Glutamatergic neuron (in vitro differentiated cells): ENCODE measurements at regions not wholly inside any gene's neighbourhood (a gene's known extent, or its start where the extent isn't known, plus 50 kb on each side); places are given as distances from the start of the nearest gene placed in this dataset.

Experiments used
- DNase-seq: peaks from one replicate; pipeline ENCODE4 v3.0.0; 2022
- H3K27ac Mint-ChIP-seq: one replicate; pipeline ENCODE4 v1.8.0; 2020; ENCODE audit warnings: mild to moderate bottlenecking, mixed read lengths, inconsistent platforms; ENCODE audit not compliant: unreplicated experiment
- H3K27me3 Mint-ChIP-seq: one replicate; pipeline ENCODE4 v1.8.0; 2020; ENCODE audit warnings: mild to moderate bottlenecking, moderate library complexity, mixed read lengths, inconsistent platforms; ENCODE audit not compliant: unreplicated experiment
- H3K36me3 Mint-ChIP-seq: one replicate; pipeline ENCODE4 v1.8.0; 2020; ENCODE audit warnings: mild to moderate bottlenecking, mixed read lengths, inconsistent platforms; ENCODE audit not compliant: unreplicated experiment
- H3K4me1 Mint-ChIP-seq: one replicate; pipeline ENCODE4 v1.8.0; 2020; ENCODE audit warnings: mild to moderate bottlenecking, low read depth, mixed read lengths, inconsistent platforms; ENCODE audit not compliant: unreplicated experiment
- H3K4me3 Mint-ChIP-seq: one replicate; pipeline ENCODE4 v1.8.0; 2020; ENCODE audit warnings: mild to moderate bottlenecking, mixed read lengths, inconsistent platforms; ENCODE audit not compliant: unreplicated experiment
- H3K9me3 Mint-ChIP-seq: one replicate; pipeline ENCODE4 v1.8.0; 2020; ENCODE audit warnings: mild to moderate bottlenecking, moderate library complexity, mixed read lengths, inconsistent platforms; ENCODE audit not compliant: unreplicated experiment
- CTCF ChIP-seq: fragments of 200-600 bp; sonication (generic); IDR thresholded peaks from one replicate; pipeline ENCODE4 v1.5.0; 2021; ENCODE audit not compliant: partially characterized antibody, unreplicated experiment

- no peak for TF ChIP-seq CTCF
- Mint-ChIP-seq H3K4me1 (no peaks in the 10 kb centered on the region), H3K4me3 (no peak overlapping the region), H3K27me3 (no peaks in the 10 kb centered on the region), H3K9me3 (no peaks in the 10 kb centered on the region), H3K36me3 (no peaks in the 10 kb centered on the region), H3K27ac (no peak overlapping the region)
- DNase-seq, result no peak
Observed at GRCh38 chr16:65782611-65783600, 583.6 kb upstream of the CDH5 start.

GRCh38 chr16:65781855-65782254, 584.6 kb upstream of the CDH5 start:
- H3K27ac Mint-ChIP-seq, result no peak overlapping the region
- H3K4me3 Mint-ChIP-seq, result no peak overlapping the region
- no peaks in the 10 kb centered on the region for H3K27me3 Mint-ChIP-seq
- H3K4me1 Mint-ChIP-seq, result no peaks in the 10 kb centered on the region
- no peak for TF ChIP-seq CTCF
- DNase-seq, result no peak
- no peaks in the 10 kb centered on the region for H3K36me3 Mint-ChIP-seq
- peaks cover 1% of the 10 kb centered on the region for H3K9me3 Mint-ChIP-seq

GRCh38 chr16:65781363-65781762, 585.1 kb upstream of the CDH5 start:
- peaks cover 1% of the 10 kb centered on the region for H3K9me3 Mint-ChIP-seq
- no peaks in the 10 kb centered on the region for H3K4me1 Mint-ChIP-seq
- TF ChIP-seq CTCF, result no peak
- no peaks in the 10 kb centered on the region for H3K36me3 Mint-ChIP-seq
- no peak overlapping the region for H3K4me3 Mint-ChIP-seq
- no peak for DNase-seq
- no peak overlapping the region for H3K27ac Mint-ChIP-seq
- no peaks in the 10 kb centered on the region for H3K27me3 Mint-ChIP-seq

- Mint-ChIP-seq H3K9me3 (peaks cover 1% of the 10 kb centered on the region), H3K27ac (no peak overlapping the region), H3K27me3 (no peaks in the 10 kb centered on the region), H3K36me3 (no peaks in the 10 kb centered on the region), H3K4me1 (no peaks in the 10 kb centered on the region), H3K4me3 (no peak overlapping the region)
- TF ChIP-seq CTCF, result no peak
- DNase-seq, result no peak
Observed at GRCh38 chr16:65779201-65779600, 587.3 kb upstream of the CDH5 start.

GRCh38 chr16:65776639-65777183, 589.8 kb upstream of the CDH5 start:
- H3K9me3 Mint-ChIP-seq, result peaks cover 1% of the 10 kb centered on the region
- no peak for TF ChIP-seq CTCF
- H3K36me3 Mint-ChIP-seq, result no peaks in the 10 kb centered on the region
- H3K27ac Mint-ChIP-seq, result no peak overlapping the region
- H3K27me3 Mint-ChIP-seq, result peaks cover 2% of the 10 kb centered on the region
- H3K4me3 Mint-ChIP-seq, result no peak overlapping the region
- peaks cover 3% of the 10 kb centered on the region for H3K4me1 Mint-ChIP-seq
- no peak for DNase-seq
